ENCODE measurements at regions not wholly inside any gene's neighbourhood (a gene's known extent, or its start where the extent isn't known, plus 50 kb on each side); places are given as distances from the start of the nearest gene placed in this dataset.

DNA sequence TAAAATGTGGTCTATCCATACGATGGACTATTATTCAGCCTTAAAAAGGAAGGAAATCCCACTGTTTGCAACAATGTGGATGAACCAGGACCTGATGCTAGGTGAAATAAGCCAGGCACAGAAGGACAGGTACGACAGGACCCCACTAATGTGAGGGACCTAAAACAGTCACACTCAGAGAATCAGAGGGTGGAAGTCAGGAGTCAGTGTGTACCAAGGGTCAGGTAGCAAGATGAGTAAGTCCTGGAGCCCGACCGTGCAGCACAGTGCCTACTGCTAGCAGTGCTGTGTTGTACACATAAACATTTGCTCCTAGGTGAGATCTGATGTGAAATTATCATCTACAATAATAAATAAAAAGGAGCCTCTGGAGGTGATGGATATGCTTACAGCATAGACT lies 322.3 kb downstream of the GLRX3 start:
- Mint-ChIP-seq H3K4me1 (ENCODE audit: low read depth) (no peaks in the 10 kb centered on the region), H3K4me3 (no peak overlapping the region), H3K27me3 (ENCODE audit: low read depth) (no peaks in the 10 kb centered on the region), H3K27ac (no peak overlapping the region), H3K9me3 (no peaks in the 10 kb centered on the region), H3K36me3 (ENCODE audit: low read depth) (no peaks in the 10 kb centered on the region)
- DNase-seq (ENCODE audit: low spot score), result no peak

GRCh38 chr10:130459011-130459410 lies 322.8 kb downstream of the GLRX3 start:
- DNase-seq (ENCODE audit: low spot score), result no peak
- Mint-ChIP-seq H3K9me3 (no peaks in the 10 kb centered on the region), H3K27ac (no peak overlapping the region), H3K27me3 (ENCODE audit: low read depth) (no peaks in the 10 kb centered on the region), H3K4me3 (no peak overlapping the region), H3K4me1 (ENCODE audit: low read depth) (no peaks in the 10 kb centered on the region), H3K36me3 (ENCODE audit: low read depth) (no peaks in the 10 kb centered on the region)

DNA sequence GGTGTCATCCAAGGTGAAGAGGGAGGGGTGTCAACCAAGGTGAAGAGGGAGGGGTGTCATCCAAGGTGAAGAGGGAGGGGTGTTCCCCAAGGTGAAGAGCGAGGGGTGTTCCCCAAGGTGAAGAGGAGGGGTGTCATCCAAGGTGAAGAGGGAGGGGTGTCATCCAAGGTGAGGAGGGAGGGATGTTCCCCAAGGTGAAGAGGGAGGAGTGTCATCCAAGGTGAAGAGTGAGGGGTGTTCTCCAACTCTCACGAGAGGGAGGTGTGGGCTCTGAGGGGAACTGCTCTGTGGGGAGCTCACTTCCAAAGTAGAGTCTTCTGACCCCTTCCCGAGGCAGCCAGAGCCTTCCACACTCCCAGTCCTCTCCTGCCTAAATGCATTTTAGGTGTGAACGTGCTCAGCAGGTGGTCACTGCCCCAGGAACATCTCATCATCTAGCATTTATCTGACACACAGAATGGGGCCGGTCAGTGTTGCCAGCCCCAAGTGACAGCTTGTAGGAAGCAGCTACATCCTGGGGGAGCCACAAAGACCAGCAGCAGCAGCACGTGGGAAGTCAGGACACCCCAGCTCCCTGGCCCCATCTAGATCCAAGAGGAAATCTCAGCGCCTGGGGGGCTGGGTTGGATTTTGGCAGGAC lies 323.8 kb downstream of the GLRX3 start:
- no peak for DNase-seq (ENCODE audit: low spot score)
- Mint-ChIP-seq H3K27me3 (ENCODE audit: low read depth) (no peaks in the 10 kb centered on the region), H3K36me3 (ENCODE audit: low read depth) (no peaks in the 10 kb centered on the region), H3K4me1 (ENCODE audit: low read depth) (no peaks in the 10 kb centered on the region), H3K9me3 (no peaks in the 10 kb centered on the region), H3K4me3 (no peak overlapping the region), H3K27ac (no peak overlapping the region)

- no peak for DNase-seq (ENCODE audit: low spot score)
- no peak overlapping the region for H3K4me3 Mint-ChIP-seq
- no peaks in the 10 kb centered on the region for H3K27me3 Mint-ChIP-seq (ENCODE audit: low read depth)
- H3K9me3 Mint-ChIP-seq, result no peaks in the 10 kb centered on the region
- H3K27ac Mint-ChIP-seq, result no peak overlapping the region
- no peaks in the 10 kb centered on the region for H3K36me3 Mint-ChIP-seq (ENCODE audit: low read depth)
- no peaks in the 10 kb centered on the region for H3K4me1 Mint-ChIP-seq (ENCODE audit: low read depth)
Measured at GRCh38 chr10:130461631-130462030, 325.4 kb downstream of the GLRX3 start.

GRCh38 chr10:130463104-130463875 lies 327.1 kb downstream of the GLRX3 start:
- H3K27ac Mint-ChIP-seq, result no peak overlapping the region
- H3K36me3 Mint-ChIP-seq (ENCODE audit: low read depth), result no peaks in the 10 kb centered on the region
- no peaks in the 10 kb centered on the region for H3K9me3 Mint-ChIP-seq
- no peak overlapping the region for H3K4me3 Mint-ChIP-seq
- no peak for DNase-seq (ENCODE audit: low spot score)
- no peaks in the 10 kb centered on the region for H3K4me1 Mint-ChIP-seq (ENCODE audit: low read depth)
- H3K27me3 Mint-ChIP-seq (ENCODE audit: low read depth), result no peaks in the 10 kb centered on the region

- H3K4me3 Mint-ChIP-seq, result no peak overlapping the region
- H3K27ac Mint-ChIP-seq, result no peak overlapping the region
- H3K27me3 Mint-ChIP-seq (ENCODE audit: low read depth), result no peaks in the 10 kb centered on the region
Measured at GRCh38 chr10:130463876-130464364, 327.7 kb downstream of the GLRX3 start.

GRCh38 chr10:130464426-130464825 lies 328.2 kb downstream of the GLRX3 start:
- H3K4me1 Mint-ChIP-seq (ENCODE audit: low read depth), result no peaks in the 10 kb centered on the region
- H3K9me3 Mint-ChIP-seq, result no peaks in the 10 kb centered on the region
- no peak overlapping the region for H3K27ac Mint-ChIP-seq
- H3K27me3 Mint-ChIP-seq (ENCODE audit: low read depth), result no peaks in the 10 kb centered on the region
- no peaks in the 10 kb centered on the region for H3K36me3 Mint-ChIP-seq (ENCODE audit: low read depth)
- no peak overlapping the region for H3K4me3 Mint-ChIP-seq
- no peak for DNase-seq (ENCODE audit: low spot score)

More at GRCh38 chr10:130463876-130464364, 327.7 kb downstream of the GLRX3 start:
- H3K9me3 Mint-ChIP-seq, result no peaks in the 10 kb centered on the region
- no peak for DNase-seq (ENCODE audit: low spot score)
- no peaks in the 10 kb centered on the region for H3K4me1 Mint-ChIP-seq (ENCODE audit: low read depth)
- H3K36me3 Mint-ChIP-seq (ENCODE audit: low read depth), result no peaks in the 10 kb centered on the region

DNA sequence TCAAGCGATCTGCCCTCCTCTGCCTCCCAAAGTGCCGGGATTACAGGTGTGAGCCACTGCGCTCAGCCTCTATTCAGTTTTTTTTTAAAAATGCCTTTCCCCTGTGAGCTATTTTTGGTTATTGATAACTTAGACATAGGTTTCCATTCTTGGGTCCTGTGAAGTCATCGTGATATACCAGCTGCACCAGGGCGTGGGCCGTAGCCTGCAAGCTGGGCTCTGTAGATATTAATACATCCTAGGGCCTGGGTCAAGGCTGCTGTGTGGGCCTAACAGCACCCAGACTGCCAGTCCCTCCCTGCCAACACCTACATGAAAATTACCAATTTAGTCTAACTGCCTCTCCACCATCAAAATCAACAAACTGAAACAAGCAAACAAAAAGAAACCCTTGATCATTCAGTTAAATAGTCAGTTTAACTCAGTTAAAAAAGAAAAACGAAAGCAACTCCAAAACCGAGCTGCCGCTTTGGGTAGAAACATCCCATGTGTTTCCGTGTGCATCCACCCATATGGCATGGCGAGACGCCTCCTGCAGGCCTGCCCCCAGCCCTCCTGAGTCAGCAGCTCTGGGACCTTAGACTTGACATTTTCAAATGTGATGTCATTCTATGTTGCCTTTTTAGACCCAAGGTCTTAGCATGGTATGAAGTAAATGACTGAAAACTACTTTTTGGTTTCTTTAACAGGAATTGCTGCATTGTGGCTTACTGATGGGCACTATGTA lies 330.2 kb downstream of the GLRX3 start:
- H3K4me3 Mint-ChIP-seq, result no peak overlapping the region
- H3K4me1 Mint-ChIP-seq (ENCODE audit: low read depth), result no peaks in the 10 kb centered on the region
- H3K27me3 Mint-ChIP-seq (ENCODE audit: low read depth), result no peaks in the 10 kb centered on the region
- no peak for DNase-seq (ENCODE audit: low spot score)
- no peaks in the 10 kb centered on the region for H3K36me3 Mint-ChIP-seq (ENCODE audit: low read depth)
- H3K27ac Mint-ChIP-seq, result no peak overlapping the region
- no peaks in the 10 kb centered on the region for H3K9me3 Mint-ChIP-seq

DNA sequence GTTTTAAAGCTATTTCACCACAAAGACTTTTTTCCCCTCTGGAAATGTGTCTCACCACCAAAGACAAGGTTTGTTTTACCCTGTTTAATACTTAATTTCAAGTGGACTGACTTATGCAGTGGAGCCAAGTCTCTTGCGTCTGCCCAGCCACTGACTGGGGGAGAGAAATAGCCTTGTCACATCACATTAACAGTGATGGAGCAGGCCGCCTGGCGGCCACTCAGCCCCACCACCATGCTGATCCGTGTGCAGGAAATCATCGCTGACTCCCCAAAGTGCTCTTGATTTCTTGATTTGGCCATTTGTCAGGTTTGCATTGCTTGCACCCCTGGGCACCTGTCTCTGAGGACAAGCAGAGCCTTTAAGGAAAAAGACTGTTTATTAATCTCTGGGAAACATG lies 334.1 kb downstream of the GLRX3 start:
- H3K27me3 Mint-ChIP-seq (ENCODE audit: low read depth), result no peaks in the 10 kb centered on the region
- DNase-seq (ENCODE audit: low spot score), result no peak
- no peak overlapping the region for H3K4me3 Mint-ChIP-seq
- no peaks in the 10 kb centered on the region for H3K4me1 Mint-ChIP-seq (ENCODE audit: low read depth)
- H3K9me3 Mint-ChIP-seq, result no peaks in the 10 kb centered on the region
- H3K27ac Mint-ChIP-seq, result no peak overlapping the region
- H3K36me3 Mint-ChIP-seq (ENCODE audit: low read depth), result no peaks in the 10 kb centered on the region

DNA sequence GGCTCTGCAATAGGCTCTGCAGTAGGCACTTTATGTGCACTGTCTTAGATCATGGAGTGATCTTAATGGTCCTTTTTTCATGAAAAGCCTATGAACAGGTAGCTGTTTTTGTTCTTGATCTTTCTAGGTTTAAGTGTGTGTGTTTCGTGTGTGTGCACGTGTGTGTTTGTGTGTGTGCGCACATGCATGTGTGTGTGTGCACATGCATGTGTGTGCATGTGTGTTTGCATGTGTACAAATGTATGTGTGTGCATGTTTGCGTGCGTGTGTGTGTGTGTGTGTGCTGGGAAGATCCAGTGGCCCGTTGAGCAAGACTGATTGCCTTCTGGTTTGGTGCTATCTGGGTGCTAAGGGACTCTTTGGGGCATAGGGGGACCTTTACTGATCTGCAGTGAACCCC lies 334.8 kb downstream of the GLRX3 start:
- H3K4me3 Mint-ChIP-seq, result no peak overlapping the region
- H3K36me3 Mint-ChIP-seq (ENCODE audit: low read depth), result no peaks in the 10 kb centered on the region
- H3K27ac Mint-ChIP-seq, result no peak overlapping the region
- no peak for DNase-seq (ENCODE audit: low spot score)
- H3K9me3 Mint-ChIP-seq, result no peaks in the 10 kb centered on the region
- H3K4me1 Mint-ChIP-seq (ENCODE audit: low read depth), result no peaks in the 10 kb centered on the region
- no peaks in the 10 kb centered on the region for H3K27me3 Mint-ChIP-seq (ENCODE audit: low read depth)

DNA sequence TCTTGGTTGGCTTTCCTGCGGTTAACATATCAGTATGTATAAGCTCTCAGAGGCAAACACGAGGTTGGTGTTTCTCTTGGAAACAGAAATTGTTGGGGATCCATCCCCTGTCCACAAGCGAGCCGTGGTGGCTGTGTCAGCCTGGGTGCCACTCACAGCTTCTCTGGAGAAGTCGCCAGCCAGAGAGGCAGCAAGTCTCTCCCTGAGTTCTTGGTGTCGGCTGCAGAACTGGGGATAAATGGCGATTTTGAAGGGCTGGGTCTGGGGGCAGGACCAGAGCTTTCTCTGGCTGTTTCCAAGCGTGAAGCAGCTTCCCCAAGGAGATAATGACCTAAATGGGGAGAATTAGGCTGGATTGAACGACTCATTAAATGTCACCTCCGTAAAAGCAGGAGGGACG lies 335.3 kb downstream of the GLRX3 start:
- no peak for DNase-seq (ENCODE audit: low spot score)
- Mint-ChIP-seq H3K27me3 (ENCODE audit: low read depth) (no peaks in the 10 kb centered on the region), H3K27ac (no peak overlapping the region)

DNA sequence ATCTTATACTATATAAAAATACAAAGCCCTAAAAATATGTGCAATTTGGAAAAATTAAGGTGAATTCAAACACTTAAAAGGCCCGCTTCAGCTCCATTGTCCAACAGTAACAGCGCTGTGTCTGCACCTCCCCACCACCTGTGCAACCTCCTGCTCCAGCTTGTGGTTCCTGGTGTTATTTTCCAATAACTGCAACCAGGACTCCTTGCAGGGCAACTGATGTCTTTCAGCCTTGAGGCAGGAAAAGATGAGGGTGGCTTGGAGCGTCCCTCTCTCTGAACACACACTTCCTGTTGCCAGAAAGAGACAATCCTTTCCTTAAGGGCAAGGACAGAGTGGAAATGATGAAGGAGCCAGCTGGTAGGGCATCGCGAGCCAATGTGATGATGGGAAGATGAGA lies 336.0 kb downstream of the GLRX3 start:
- no peaks in the 10 kb centered on the region for H3K36me3 Mint-ChIP-seq (ENCODE audit: low read depth)
- no peaks in the 10 kb centered on the region for H3K27me3 Mint-ChIP-seq (ENCODE audit: low read depth)
- no peak overlapping the region for H3K27ac Mint-ChIP-seq
- no peak overlapping the region for H3K4me3 Mint-ChIP-seq
- DNase-seq (ENCODE audit: low spot score), result no peak
- H3K4me1 Mint-ChIP-seq (ENCODE audit: low read depth), result no peaks in the 10 kb centered on the region
- no peaks in the 10 kb centered on the region for H3K9me3 Mint-ChIP-seq

More for the DNA sequence above, 335.3 kb downstream of the GLRX3 start:
- Mint-ChIP-seq H3K36me3 (ENCODE audit: low read depth) (no peaks in the 10 kb centered on the region), H3K4me3 (no peak overlapping the region), H3K4me1 (ENCODE audit: low read depth) (no peaks in the 10 kb centered on the region), H3K9me3 (no peaks in the 10 kb centered on the region)

DNA sequence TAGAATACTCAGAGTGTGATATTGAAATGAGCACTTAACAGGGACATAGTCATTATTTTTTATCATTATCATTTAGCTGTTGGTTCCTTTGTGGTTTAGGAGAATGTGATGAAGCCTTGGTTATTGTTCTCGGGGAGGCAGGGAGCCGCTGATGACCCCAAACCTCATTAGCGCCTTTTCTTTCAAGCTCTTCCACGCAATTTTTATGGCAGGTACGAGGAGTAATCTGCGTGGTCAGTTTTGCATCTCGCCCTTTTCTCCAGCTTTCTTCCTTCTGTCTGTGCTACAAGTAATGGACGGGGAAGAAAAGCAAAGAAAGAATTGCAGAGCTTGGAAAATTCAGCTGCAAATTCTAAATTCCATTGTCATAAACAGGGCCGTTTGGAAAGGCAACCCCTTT lies 338.4 kb downstream of the GLRX3 start:
- H3K4me1 Mint-ChIP-seq (ENCODE audit: low read depth), result no peaks in the 10 kb centered on the region
- H3K27me3 Mint-ChIP-seq (ENCODE audit: low read depth), result no peaks in the 10 kb centered on the region
- no peak overlapping the region for H3K27ac Mint-ChIP-seq
- H3K4me3 Mint-ChIP-seq, result no peak overlapping the region
- no peak for DNase-seq (ENCODE audit: low spot score)
- H3K36me3 Mint-ChIP-seq (ENCODE audit: low read depth), result no peaks in the 10 kb centered on the region
- no peaks in the 10 kb centered on the region for H3K9me3 Mint-ChIP-seq

GRCh38 chr10:130477360-130477759 lies 341.2 kb downstream of the GLRX3 start:
- no peaks in the 10 kb centered on the region for H3K9me3 Mint-ChIP-seq
- no peaks in the 10 kb centered on the region for H3K4me1 Mint-ChIP-seq (ENCODE audit: low read depth)
- DNase-seq (ENCODE audit: low spot score), result no peak
- no peaks in the 10 kb centered on the region for H3K27me3 Mint-ChIP-seq (ENCODE audit: low read depth)
- H3K4me3 Mint-ChIP-seq, result no peak overlapping the region
- H3K27ac Mint-ChIP-seq, result no peak overlapping the region
- no peaks in the 10 kb centered on the region for H3K36me3 Mint-ChIP-seq (ENCODE audit: low read depth)
